ENCODE measurements at regions not wholly inside any gene's neighbourhood (a gene's known extent, or its start where the extent isn't known, plus 50 kb on each side); places are given as distances from the start of the nearest gene placed in this dataset.
"Not testable (repeated sequence)": the region's sequence is repeated elsewhere in the genome, so short reads cannot be mapped to it uniquely, and the experiment has no call there.

GRCh38 chr6:125379174-125379573 lies 77.4 kb upstream of the HDDC2 start:
- CTCF ChIA-PET: no interaction called here
- Mint-ChIP-seq H3K9me3 (no peaks in the 10 kb centered on the region), H3K4me3 (no peak overlapping the region), H3K27me3 (peaks cover 38% of the 10 kb centered on the region), H3K4me1 (no peaks in the 10 kb centered on the region), H3K27ac (no peak overlapping the region), H3K36me3 (ENCODE audit: low read depth) (no peaks in the 10 kb centered on the region)
- POLR2A ChIA-PET: interaction anchor here (0.5 kb wide), 1 partner anchor 47 kb away, joined by 3 read pairs; no protein-coding TSS in a partner anchor
- DNase-seq: no peak

- H3K36me3 Mint-ChIP-seq (ENCODE audit: low read depth): no peaks in the 10 kb centered on the region
These were observed 78.7 kb upstream of the HDDC2 start for GRCh38 chr6:125380474-125380873.

GRCh38 chr6:125386337-125386736 lies 84.6 kb upstream of the HDDC2 start:
- H3K36me3 Mint-ChIP-seq (ENCODE audit: low read depth); H3K4me3 Mint-ChIP-seq; CTCF ChIA-PET; POLR2A ChIA-PET; H3K9me3 Mint-ChIP-seq; H3K4me1 Mint-ChIP-seq; DNase-seq; H3K27ac Mint-ChIP-seq: not testable (repeated sequence)
- peaks cover 18% of the 10 kb centered on the region for H3K27me3 Mint-ChIP-seq

More at GRCh38 chr6:125380474-125380873, 78.7 kb upstream of the HDDC2 start:
- H3K27ac Mint-ChIP-seq: no peak overlapping the region
- POLR2A ChIA-PET: no interaction called here
- CTCF ChIA-PET: no interaction called here
- H3K4me1 Mint-ChIP-seq: no peaks in the 10 kb centered on the region
- H3K4me3 Mint-ChIP-seq: no peak overlapping the region
- H3K9me3 Mint-ChIP-seq: no peaks in the 10 kb centered on the region
- DNase-seq: no peak
- H3K27me3 Mint-ChIP-seq: peaks cover 37% of the 10 kb centered on the region

- Mint-ChIP-seq H3K9me3 (no peaks in the 10 kb centered on the region), H3K4me3 (no peak overlapping the region), H3K4me1 (peaks cover 15% of the 10 kb centered on the region), H3K27ac (no peak overlapping the region), H3K36me3 (ENCODE audit: low read depth) (no peaks in the 10 kb centered on the region), H3K27me3 (peaks cover 11% of the 10 kb centered on the region)
- CTCF ChIA-PET: no interaction called here
- POLR2A ChIA-PET: no interaction called here
- no peak for DNase-seq
These were observed 90.9 kb upstream of the HDDC2 start for GRCh38 chr6:125392682-125393081.

- CTCF ChIA-PET: no interaction called here
- Mint-ChIP-seq H3K27ac (no peak overlapping the region), H3K27me3 (peaks cover 11% of the 10 kb centered on the region), H3K4me3 (no peak overlapping the region), H3K4me1 (peaks cover 15% of the 10 kb centered on the region), H3K36me3 (ENCODE audit: low read depth) (no peaks in the 10 kb centered on the region), H3K9me3 (no peaks in the 10 kb centered on the region)
- no peak for DNase-seq
- POLR2A ChIA-PET: no interaction called here
These were observed 91.7 kb upstream of the HDDC2 start for GRCh38 chr6:125393449-125393858.

GRCh38 chr6:125406741-125407140 lies 105.0 kb upstream of the HDDC2 start:
- H3K9me3 Mint-ChIP-seq: no peaks in the 10 kb centered on the region
- H3K4me1 Mint-ChIP-seq: no peaks in the 10 kb centered on the region
- no peak overlapping the region for H3K27ac Mint-ChIP-seq
- H3K27me3 Mint-ChIP-seq: peaks cover 4% of the 10 kb centered on the region
- ChIA-PET POLR2A (no interaction called here), CTCF (no interaction called here)
- no peaks in the 10 kb centered on the region for H3K36me3 Mint-ChIP-seq (ENCODE audit: low read depth)
- no peak for DNase-seq
- H3K4me3 Mint-ChIP-seq: no peak overlapping the region

- no peaks in the 10 kb centered on the region for H3K27me3 Mint-ChIP-seq
- POLR2A ChIA-PET: no interaction called here
- H3K27ac Mint-ChIP-seq: no peak overlapping the region
- no peak for DNase-seq
- no peaks in the 10 kb centered on the region for H3K9me3 Mint-ChIP-seq
- CTCF ChIA-PET: no interaction called here
- no peak overlapping the region for H3K4me3 Mint-ChIP-seq
- no peaks in the 10 kb centered on the region for H3K4me1 Mint-ChIP-seq
- no peaks in the 10 kb centered on the region for H3K36me3 Mint-ChIP-seq (ENCODE audit: low read depth)
These were observed 112.7 kb upstream of the HDDC2 start for GRCh38 chr6:125414507-125414906.

- Mint-ChIP-seq H3K36me3 (ENCODE audit: low read depth) (no peaks in the 10 kb centered on the region), H3K4me1 (no peaks in the 10 kb centered on the region), H3K9me3 (no peaks in the 10 kb centered on the region), H3K27me3 (no peaks in the 10 kb centered on the region), H3K4me3 (no peak overlapping the region), H3K27ac (no peak overlapping the region)
- ChIA-PET CTCF (no interaction called here), POLR2A (no interaction called here)
- no peak for DNase-seq
These were observed 114.1 kb upstream of the HDDC2 start for GRCh38 chr6:125415913-125416312.

- H3K27me3 Mint-ChIP-seq: peaks cover 2% of the 10 kb centered on the region
- no peak overlapping the region for H3K27ac Mint-ChIP-seq
- no peak overlapping the region for H3K4me3 Mint-ChIP-seq
- no peak for DNase-seq
- ChIA-PET POLR2A (no interaction called here), CTCF (no interaction called here)
- H3K9me3 Mint-ChIP-seq: no peaks in the 10 kb centered on the region
- H3K36me3 Mint-ChIP-seq (ENCODE audit: low read depth): no peaks in the 10 kb centered on the region
- H3K4me1 Mint-ChIP-seq: no peaks in the 10 kb centered on the region
These were observed 120.1 kb upstream of the HDDC2 start for GRCh38 chr6:125421836-125422235.

- Mint-ChIP-seq H3K27ac (no peak overlapping the region), H3K9me3 (no peaks in the 10 kb centered on the region), H3K36me3 (ENCODE audit: low read depth) (no peaks in the 10 kb centered on the region), H3K4me1 (no peaks in the 10 kb centered on the region), H3K27me3 (peaks cover 4% of the 10 kb centered on the region), H3K4me3 (no peak overlapping the region)
- CTCF ChIA-PET: no interaction called here
- POLR2A ChIA-PET: no interaction called here
- DNase-seq: no peak
These were observed 121.3 kb upstream of the HDDC2 start for GRCh38 chr6:125423047-125423446.

GRCh38 chr6:125431971-125432370 lies 130.2 kb upstream of the HDDC2 start:
- ChIA-PET POLR2A (no interaction called here), CTCF (no interaction called here)

GRCh38 chr6:125432963-125433362 lies 131.2 kb upstream of the HDDC2 start:
- Mint-ChIP-seq H3K4me1 (no peaks in the 10 kb centered on the region), H3K36me3 (ENCODE audit: low read depth) (no peaks in the 10 kb centered on the region), H3K9me3 (no peaks in the 10 kb centered on the region), H3K4me3 (no peak overlapping the region), H3K27ac (no peak overlapping the region), H3K27me3 (peaks cover 15% of the 10 kb centered on the region)
- POLR2A ChIA-PET: no interaction called here
- no peak for DNase-seq
- CTCF ChIA-PET: no interaction called here

More at GRCh38 chr6:125431971-125432370, 130.2 kb upstream of the HDDC2 start:
- Mint-ChIP-seq H3K27me3 (peaks cover 16% of the 10 kb centered on the region), H3K4me1 (no peaks in the 10 kb centered on the region), H3K27ac (no peak overlapping the region), H3K36me3 (ENCODE audit: low read depth) (no peaks in the 10 kb centered on the region), H3K4me3 (no peak overlapping the region), H3K9me3 (no peaks in the 10 kb centered on the region)
- DNase-seq: no peak

- ChIA-PET POLR2A (no interaction called here), CTCF (no interaction called here)
- no peak for DNase-seq
- H3K9me3 Mint-ChIP-seq: no peaks in the 10 kb centered on the region
- H3K4me1 Mint-ChIP-seq: no peaks in the 10 kb centered on the region
- H3K27ac Mint-ChIP-seq: no peak overlapping the region
- no peak overlapping the region for H3K4me3 Mint-ChIP-seq
- no peaks in the 10 kb centered on the region for H3K36me3 Mint-ChIP-seq (ENCODE audit: low read depth)
- peaks cover 15% of the 10 kb centered on the region for H3K27me3 Mint-ChIP-seq
These were observed 133.0 kb upstream of the HDDC2 start for GRCh38 chr6:125434760-125435159.

GRCh38 chr6:125439512-125439911 lies 137.7 kb upstream of the HDDC2 start:
- Mint-ChIP-seq H3K4me1 (no peaks in the 10 kb centered on the region), H3K27ac (no peak overlapping the region), H3K27me3 (peaks cover 7% of the 10 kb centered on the region), H3K36me3 (ENCODE audit: low read depth) (no peaks in the 10 kb centered on the region), H3K9me3 (no peaks in the 10 kb centered on the region), H3K4me3 (no peak overlapping the region)
- ChIA-PET CTCF (no interaction called here), POLR2A (no interaction called here)
- DNase-seq: no peak

Data from activated CD4-positive, alpha-beta memory T cell treated with anti-CD3 and anti-CD28 coated beads, Interleukin-2, amount 10 ng/mL, durations not matched to agents 7 days and 5 days (primary cell).